KMS-11 (cell line): ENCODE measurements at regions not wholly inside any gene's neighbourhood (a gene's known extent, or its start where the extent isn't known, plus 50 kb on each side); places are given as distances from the start of the nearest gene placed in this dataset.

Experiments used
- H2AFZ ChIP-seq: fragments of 200-600 bp; sonication (generic); 2 replicates; pipeline ENCODE4 v1.6.1; 2016; ENCODE audit warnings: antibody characterized with exemption, mixed run types, low read depth
- H3K27ac ChIP-seq: fragments of 200-600 bp; sonication (generic); 2 replicates; pipeline ENCODE4 v1.6.1; 2016; ENCODE audit warnings: mild to moderate bottlenecking, mixed run types
- H3K27me3 ChIP-seq: fragments of 200-600 bp; sonication (generic); 2 replicates; pipeline ENCODE4 v1.6.1; 2017; ENCODE audit warnings: mild to moderate bottlenecking, low read depth, mixed run types, moderate library complexity; ENCODE audit not compliant: insufficient read depth
- H3K36me3 ChIP-seq: fragments of 200-600 bp; sonication (generic); 2 replicates; pipeline ENCODE4 v1.6.1; 2017; ENCODE audit warnings: mild to moderate bottlenecking, mixed run types; ENCODE audit not compliant: insufficient read depth
- H3K4me1 ChIP-seq: fragments of 200-600 bp; sonication (generic); 2 replicates; pipeline ENCODE4 v1.6.1; 2016; ENCODE audit warnings: mild to moderate bottlenecking, low read depth, mixed run types; ENCODE audit not compliant: poor library complexity, severe bottlenecking
- H3K4me2 ChIP-seq: fragments of 200-600 bp; sonication (generic); 2 replicates; pipeline ENCODE4 v1.7.0; 2016; ENCODE audit warnings: mild to moderate bottlenecking, mixed run types
- H3K4me3 ChIP-seq: fragments of 200-600 bp; sonication (generic); IDR thresholded peaks from 2 replicates; pipeline ENCODE4 v1.6.1; 2017; ENCODE audit warnings: low read depth, low read length, mixed read lengths; ENCODE audit not compliant: insufficient read depth
- H3K79me2 ChIP-seq: fragments of 200-600 bp; sonication (generic); 2 replicates; pipeline ENCODE4 v1.6.1; 2016; ENCODE audit warnings: low read depth, mixed run types; ENCODE audit not compliant: insufficient read depth
- H3K9ac ChIP-seq: fragments of 200-600 bp; sonication (generic); 2 replicates; pipeline ENCODE4 v1.6.1; 2016; ENCODE audit warnings: mild to moderate bottlenecking, mixed run types
- H4K20me1 ChIP-seq: fragments of 200-600 bp; sonication (generic); 2 replicates; pipeline ENCODE4 v1.6.1; 2016; ENCODE audit warnings: mild to moderate bottlenecking, mixed run types; ENCODE audit not compliant: insufficient read depth
- CTCF ChIP-seq: fragments of 200-600 bp; sonication (generic); conservative IDR thresholded peaks from 2 replicates; pipeline ENCODE4 v1.6.1; 2017; ENCODE audit warnings: low read depth, mild to moderate bottlenecking, antibody characterized with exemption, low read length, moderate library complexity, mixed read lengths

GRCh38 chr1:234731569-234732085 lies 121.6 kb upstream of the IRF2BP2 start:
- no peak overlapping the region for H3K4me3 ChIP-seq
- H2AFZ ChIP-seq: no peak overlapping the region

GRCh38 chr1:234730770-234731568 lies 121.0 kb upstream of the IRF2BP2 start:
- peaks cover 44% of the 10 kb centered on the region for H3K4me1 ChIP-seq
- H3K4me3 ChIP-seq: no peak overlapping the region
- H3K27ac ChIP-seq: peak overlapping the region; percentile 21; the same call in 1 of the 2 replicates
- peak overlapping the region; percentile 33 for H3K4me2 ChIP-seq
- no peak; the same call in 1 of the 2 replicates for TF ChIP-seq CTCF
- no peak overlapping the region for H3K9ac ChIP-seq
- H4K20me1 ChIP-seq: no peaks in the 10 kb centered on the region
- H3K79me2 ChIP-seq: no peaks in the 10 kb centered on the region
- no peaks in the 10 kb centered on the region for H3K36me3 ChIP-seq
- peak overlapping the region; percentile 7; the same call in 1 of the 2 replicates for H2AFZ ChIP-seq
- no peaks in the 10 kb centered on the region for H3K27me3 ChIP-seq

More at GRCh38 chr1:234731569-234732085, 121.6 kb upstream of the IRF2BP2 start:
- Histone ChIP-seq H3K36me3 (no peaks in the 10 kb centered on the region), H3K79me2 (no peaks in the 10 kb centered on the region), H4K20me1 (no peaks in the 10 kb centered on the region), H3K9ac (no peak overlapping the region), H3K27ac (peak overlapping the region; percentile 21; the same call in 1 of the 2 replicates), H3K4me1 (peaks cover 38% of the 10 kb centered on the region), H3K4me2 (peak overlapping the region; percentile 33), H3K27me3 (no peaks in the 10 kb centered on the region)
- no peak for TF ChIP-seq CTCF

GRCh38 chr1:234730475-234730769 lies 120.4 kb upstream of the IRF2BP2 start:
- Histone ChIP-seq H3K27me3 (no peaks in the 10 kb centered on the region), H2AFZ (peak overlapping the region; percentile 7; the same call in 1 of the 2 replicates), H3K4me1 (peaks cover 50% of the 10 kb centered on the region), H4K20me1 (no peaks in the 10 kb centered on the region), H3K9ac (no peak overlapping the region), H3K4me3 (no peak overlapping the region), H3K4me2 (peak overlapping the region; percentile 33; the same call in 1 of the 2 replicates), H3K27ac (no peak overlapping the region), H3K79me2 (no peaks in the 10 kb centered on the region), H3K36me3 (no peaks in the 10 kb centered on the region)
- TF ChIP-seq CTCF: no peak

- Histone ChIP-seq H3K79me2 (no peaks in the 10 kb centered on the region), H3K4me2 (no peak overlapping the region), H3K4me3 (no peak overlapping the region), H3K27me3 (no peaks in the 10 kb centered on the region), H3K9ac (no peak overlapping the region), H4K20me1 (no peaks in the 10 kb centered on the region), H3K36me3 (no peaks in the 10 kb centered on the region), H3K4me1 (peaks cover 56% of the 10 kb centered on the region), H3K27ac (no peak overlapping the region), H2AFZ (no peak overlapping the region)
- no peak for TF ChIP-seq CTCF
Observed at GRCh38 chr1:234729561-234730474, 119.8 kb upstream of the IRF2BP2 start.
